ENCODE measurements at regions not wholly inside any gene's neighbourhood (a gene's known extent, or its start where the extent isn't known, plus 50 kb on each side); places are given as distances from the start of the nearest gene placed in this dataset.

DNA sequence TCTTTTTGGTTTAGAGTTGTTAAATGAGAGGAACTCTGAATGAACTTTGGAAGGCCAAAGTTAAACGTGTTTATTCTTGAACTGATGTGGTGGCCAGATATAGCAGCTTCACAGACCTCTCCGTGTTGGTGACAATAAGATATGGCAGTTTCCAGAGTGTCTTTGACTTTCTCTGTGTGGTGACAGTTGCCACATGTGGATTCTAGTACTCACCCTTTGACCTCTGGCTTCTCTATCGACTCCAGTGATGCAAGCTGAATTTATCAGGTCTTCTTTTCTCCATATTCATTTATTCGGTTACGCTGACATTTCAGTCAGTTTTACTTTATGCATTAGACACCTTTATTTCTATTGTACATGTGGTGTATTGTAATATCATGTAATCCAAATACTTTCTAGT is 1469.5 kb downstream of the SLITRK1 start:
- H3K9ac ChIP-seq (ENCODE audit: low read depth, low read length, poor library complexity): no peak overlapping the region
- WGBS, 2 donors (ENCODE audit: extremely low coverage in 2 of 2, insufficient read length in 2 of 2, insufficient replicate concordance in 1 of 2): no CpG with 5 or more reads among the region's 5 CpGs
- no peak overlapping the region for H3K14ac ChIP-seq (ENCODE audit: low read length)
- H3K4me3 ChIP-seq (ENCODE audit: low read length in 2 of 2): no peak overlapping the region
- H3K23ac ChIP-seq (ENCODE audit: low read depth, low read length, poor library complexity): no peak overlapping the region
- no peak overlapping the region for H3K27ac ChIP-seq (replicated peaks; ENCODE audit: low read length)
- H3K4me2 ChIP-seq (ENCODE audit: insufficient read depth, low read length, poor library complexity, severe bottlenecking): no peak overlapping the region
- no peak overlapping the region for H4K8ac ChIP-seq (ENCODE audit: low read depth, low read length)
- no peaks in the 10 kb centered on the region for H3K79me1 ChIP-seq (ENCODE audit: low read depth, low read length)
- H3K9me3 ChIP-seq (replicated peaks in 1 of 2; ENCODE audit: control insufficient read depth in 2 of 2, insufficient read depth in 1 of 2, low read depth in 1 of 2, low read length in 2 of 2): no peaks in the 10 kb centered on the region
- no peak overlapping the region for H2BK15ac ChIP-seq (ENCODE audit: low read length)
- no peak overlapping the region for H2BK5ac ChIP-seq (ENCODE audit: low read length)
- no peak overlapping the region for H4K91ac ChIP-seq (ENCODE audit: low read depth, low read length, poor library complexity)
- H2BK120ac ChIP-seq (ENCODE audit: low read depth, low read length): no peak overlapping the region
- H3K18ac ChIP-seq (ENCODE audit: low read length): no peak overlapping the region
- peak overlapping the region; percentile 63 for H2AFZ ChIP-seq (ENCODE audit: low read length)
- no peak overlapping the region for H2AK5ac ChIP-seq (ENCODE audit: low read depth, low read length)
- H3K27me3 ChIP-seq (ENCODE audit: control insufficient read depth in 3 of 3, insufficient read depth in 3 of 3, low read depth in 1 of 3, low read length in 3 of 3): no peaks in the 10 kb centered on the region
- no peak overlapping the region for H3K4ac ChIP-seq (ENCODE audit: low read length)
- no peak for DNase-seq (ENCODE audit: low spot score)
- peaks cover 0 to 5% of the 10 kb centered on the region in 2 donors for H3K4me1 ChIP-seq (ENCODE audit: control insufficient read depth in 2 of 2, insufficient read depth in 1 of 2, low read depth in 1 of 2, low read length in 2 of 2)
- no peaks in the 10 kb centered on the region for H3K36me3 ChIP-seq (replicated peaks in 1 of 2; ENCODE audit: control insufficient read depth in 2 of 2, insufficient read depth in 2 of 2, low read length in 2 of 2)
- no peak overlapping the region for H2BK12ac ChIP-seq (ENCODE audit: low read length)

DNA sequence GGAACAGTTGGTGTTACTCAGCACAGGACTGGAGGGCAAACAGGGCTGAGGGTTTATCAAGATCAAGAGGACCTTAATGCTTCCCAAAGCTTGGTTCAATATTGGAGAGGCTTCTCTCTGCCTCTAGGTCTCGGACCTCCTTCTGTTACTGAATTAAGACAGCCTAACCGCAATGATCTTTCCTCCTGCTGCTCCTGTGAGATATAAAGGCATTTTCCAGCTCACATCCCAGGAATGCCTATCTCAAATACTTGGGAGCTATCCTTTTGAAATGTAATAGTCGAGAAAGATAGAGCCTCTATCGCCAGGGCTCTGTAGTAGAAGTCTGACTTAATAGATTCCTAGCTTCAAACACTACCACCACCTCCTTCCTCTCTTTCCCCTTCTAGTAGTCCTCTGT is 1475.0 kb downstream of the SLITRK1 start:
- no peak overlapping the region for H3K18ac ChIP-seq (ENCODE audit: low read length)
- H3K4ac ChIP-seq (ENCODE audit: low read length): no peak overlapping the region
- H3K36me3 ChIP-seq (replicated peaks in 1 of 2; ENCODE audit: control insufficient read depth in 2 of 2, insufficient read depth in 2 of 2, low read length in 2 of 2): no peaks in the 10 kb centered on the region
- no peaks in the 10 kb centered on the region for H3K79me1 ChIP-seq (ENCODE audit: low read depth, low read length)
- no peak overlapping the region for H3K4me3 ChIP-seq (ENCODE audit: low read length in 2 of 2)
- H3K27me3 ChIP-seq (ENCODE audit: control insufficient read depth in 3 of 3, insufficient read depth in 3 of 3, low read depth in 1 of 3, low read length in 3 of 3): no peaks in the 10 kb centered on the region
- no peak overlapping the region for H2AK5ac ChIP-seq (ENCODE audit: low read depth, low read length)
- no peak overlapping the region for H4K8ac ChIP-seq (ENCODE audit: low read depth, low read length)
- H3K23ac ChIP-seq (ENCODE audit: low read depth, low read length, poor library complexity): no peak overlapping the region
- H2BK15ac ChIP-seq (ENCODE audit: low read length): no peak overlapping the region
- no CpG with 5 or more reads among the region's 4 CpGs for WGBS, 2 donors (ENCODE audit: extremely low coverage in 2 of 2, insufficient read length in 2 of 2, insufficient replicate concordance in 1 of 2)
- no peak for DNase-seq (ENCODE audit: low spot score)
- H2BK12ac ChIP-seq (ENCODE audit: low read length): no peak overlapping the region
- no peak overlapping the region for H4K91ac ChIP-seq (ENCODE audit: low read depth, low read length, poor library complexity)
- no peak overlapping the region for H2BK5ac ChIP-seq (ENCODE audit: low read length)
- H2AFZ ChIP-seq (ENCODE audit: low read length): no peak overlapping the region
- no peak overlapping the region for H3K14ac ChIP-seq (ENCODE audit: low read length)
- no peak overlapping the region for H2BK120ac ChIP-seq (ENCODE audit: low read depth, low read length)
- H3K27ac ChIP-seq (replicated peaks; ENCODE audit: low read length): no peak overlapping the region
- no peak overlapping the region for H3K9ac ChIP-seq (ENCODE audit: low read depth, low read length, poor library complexity)
- no peaks in the 10 kb centered on the region for H3K4me1 ChIP-seq (ENCODE audit: control insufficient read depth in 2 of 2, insufficient read depth in 1 of 2, low read depth in 1 of 2, low read length in 2 of 2)
- no peaks in the 10 kb centered on the region for H3K9me3 ChIP-seq (replicated peaks in 1 of 2; ENCODE audit: control insufficient read depth in 2 of 2, insufficient read depth in 1 of 2, low read depth in 1 of 2, low read length in 2 of 2)
- H3K4me2 ChIP-seq (ENCODE audit: insufficient read depth, low read length, poor library complexity, severe bottlenecking): no peak overlapping the region

DNA sequence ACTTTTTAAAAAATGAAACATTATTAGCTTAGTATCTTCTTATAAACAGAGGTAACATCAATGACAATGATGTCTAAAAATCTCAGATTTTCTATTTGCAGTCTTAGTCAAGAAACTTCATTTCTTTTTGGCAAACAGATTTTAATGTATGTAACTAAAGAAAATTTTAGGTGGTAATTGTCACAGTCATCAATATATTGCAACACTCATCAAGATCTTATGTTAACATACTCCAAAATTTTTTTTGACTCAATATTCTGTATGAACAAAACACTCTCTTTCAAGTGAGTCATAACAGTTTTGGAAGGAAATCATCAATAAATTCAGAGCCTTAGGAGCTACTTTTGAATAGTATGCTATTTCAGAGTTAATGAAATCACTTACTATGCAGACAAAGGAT is 1507.6 kb downstream of the SLITRK1 start:
- H2BK5ac ChIP-seq (ENCODE audit: low read length): no peak overlapping the region
- no peak for DNase-seq (ENCODE audit: low spot score)

DNA sequence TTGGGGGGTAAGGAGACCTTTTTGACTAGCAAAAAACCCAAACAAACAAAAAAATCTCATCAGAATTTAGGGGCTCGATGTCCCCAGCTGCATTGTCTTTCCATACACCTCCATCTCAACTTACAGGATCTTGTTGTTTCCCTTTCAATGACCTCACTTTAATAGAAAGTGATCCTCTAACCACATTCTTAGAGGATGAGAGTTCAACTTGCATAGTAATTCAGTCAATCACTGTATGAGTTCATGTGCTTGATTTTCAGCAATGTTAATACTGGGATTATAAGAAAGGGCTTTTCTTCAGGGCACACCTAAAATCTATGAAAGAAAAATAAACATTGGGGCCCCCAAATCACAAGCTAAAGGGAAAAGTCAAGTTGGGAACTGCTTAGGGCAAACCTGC is 1512.0 kb downstream of the SLITRK1 start:
- Histone ChIP-seq H2BK12ac (ENCODE audit: low read length) (no peak overlapping the region), H3K18ac (ENCODE audit: low read length) (no peak overlapping the region), H2AK5ac (ENCODE audit: low read depth, low read length) (no peak overlapping the region), H3K14ac (ENCODE audit: low read length) (no peak overlapping the region), H3K27me3 (ENCODE audit: control insufficient read depth in 3 of 3, insufficient read depth in 3 of 3, low read depth in 1 of 3, low read length in 3 of 3) (no peaks in the 10 kb centered on the region), H3K9me3 (replicated peaks in 1 of 2; ENCODE audit: control insufficient read depth in 2 of 2, insufficient read depth in 1 of 2, low read depth in 1 of 2, low read length in 2 of 2) (no peaks in the 10 kb centered on the region), H3K4me2 (ENCODE audit: insufficient read depth, low read length, poor library complexity, severe bottlenecking) (no peak overlapping the region), H3K36me3 (replicated peaks in 1 of 2; ENCODE audit: control insufficient read depth in 2 of 2, insufficient read depth in 2 of 2, low read length in 2 of 2) (no peaks in the 10 kb centered on the region), H2AFZ (ENCODE audit: low read length) (no peak overlapping the region), H3K4ac (ENCODE audit: low read length) (no peak overlapping the region), H3K4me3 (ENCODE audit: low read length in 2 of 2) (no peak overlapping the region), H3K4me1 (ENCODE audit: control insufficient read depth in 2 of 2, insufficient read depth in 1 of 2, low read depth in 1 of 2, low read length in 2 of 2) (no peaks in the 10 kb centered on the region), H2BK5ac (ENCODE audit: low read length) (no peak overlapping the region), H4K91ac (ENCODE audit: low read depth, low read length, poor library complexity) (no peak overlapping the region), H3K27ac (replicated peaks; ENCODE audit: low read length) (no peak overlapping the region), H3K9ac (ENCODE audit: low read depth, low read length, poor library complexity) (no peak overlapping the region), H3K23ac (ENCODE audit: low read depth, low read length, poor library complexity) (no peak overlapping the region), H4K8ac (ENCODE audit: low read depth, low read length) (no peak overlapping the region), H2BK120ac (ENCODE audit: low read depth, low read length) (no peak overlapping the region), H3K79me1 (ENCODE audit: low read depth, low read length) (no peaks in the 10 kb centered on the region), H2BK15ac (ENCODE audit: low read length) (no peak overlapping the region)
- no CpG with 5 or more reads among the region's 1 CpG for WGBS, 2 donors (ENCODE audit: extremely low coverage in 2 of 2, insufficient read length in 2 of 2, insufficient replicate concordance in 1 of 2)
- no peak for DNase-seq (ENCODE audit: low spot score)

More for the DNA sequence above, 1507.6 kb downstream of the SLITRK1 start:
- no peak overlapping the region for H3K18ac ChIP-seq (ENCODE audit: low read length)
- H3K9me3 ChIP-seq (replicated peaks in 1 of 2; ENCODE audit: control insufficient read depth in 2 of 2, insufficient read depth in 1 of 2, low read depth in 1 of 2, low read length in 2 of 2): no peaks in the 10 kb centered on the region
- no peak overlapping the region for H2AK5ac ChIP-seq (ENCODE audit: low read depth, low read length)
- no peak overlapping the region for H2BK12ac ChIP-seq (ENCODE audit: low read length)
- H3K23ac ChIP-seq (ENCODE audit: low read depth, low read length, poor library complexity): no peak overlapping the region
- no peaks in the 10 kb centered on the region for H3K79me1 ChIP-seq (ENCODE audit: low read depth, low read length)
- no peak overlapping the region for H3K4me3 ChIP-seq (ENCODE audit: low read length in 2 of 2)
- no peaks in the 10 kb centered on the region for H3K4me1 ChIP-seq (ENCODE audit: control insufficient read depth in 2 of 2, insufficient read depth in 1 of 2, low read depth in 1 of 2, low read length in 2 of 2)
- no peak overlapping the region for H3K14ac ChIP-seq (ENCODE audit: low read length)
- H3K9ac ChIP-seq (ENCODE audit: low read depth, low read length, poor library complexity): no peak overlapping the region
- H3K36me3 ChIP-seq (replicated peaks in 1 of 2; ENCODE audit: control insufficient read depth in 2 of 2, insufficient read depth in 2 of 2, low read length in 2 of 2): no peaks in the 10 kb centered on the region
- H2AFZ ChIP-seq (ENCODE audit: low read length): no peak overlapping the region
- no peaks in the 10 kb centered on the region for H3K27me3 ChIP-seq (ENCODE audit: control insufficient read depth in 3 of 3, insufficient read depth in 3 of 3, low read depth in 1 of 3, low read length in 3 of 3)
- H3K4ac ChIP-seq (ENCODE audit: low read length): no peak overlapping the region
- H4K91ac ChIP-seq (ENCODE audit: low read depth, low read length, poor library complexity): no peak overlapping the region
- no peak overlapping the region for H4K8ac ChIP-seq (ENCODE audit: low read depth, low read length)
- no peak overlapping the region for H2BK120ac ChIP-seq (ENCODE audit: low read depth, low read length)
- no peak overlapping the region for H3K27ac ChIP-seq (replicated peaks; ENCODE audit: low read length)
- H2BK15ac ChIP-seq (ENCODE audit: low read length): no peak overlapping the region
- H3K4me2 ChIP-seq (ENCODE audit: insufficient read depth, low read length, poor library complexity, severe bottlenecking): no peak overlapping the region

Data from neuronal stem cell (in vitro differentiated cells).